Heart left ventricle (tissue), 13 donors: ENCODE measurements at regions not wholly inside any gene's neighbourhood (a gene's known extent, or its start where the extent isn't known, plus 50 kb on each side); places are given as distances from the start of the nearest gene placed in this dataset.

Experiments used
- POLR2A ChIP-seq, 2 donors: fragments of 450-650 bp; IDR thresholded peaks; one replicate each; pipeline ENCODE4 v1.6.1; 2017; ENCODE audit warnings: antibody characterized with exemption in 2 of 2, mild to moderate bottlenecking in 2 of 2, moderate library complexity in 2 of 2
- TF ChIP-seq, protein P1 (sequence below), 12 donors: fragments of 200-600 bp; sonication (generic) in 4 of 12; IDR thresholded peaks; one replicate each; pipeline versions ENCODE4 v1.5.0 to v1.8.0; 2018 to 2022; ENCODE audit warnings: antibody characterized with exemption in 12 of 12, mild to moderate bottlenecking in 5 of 12
- donor health status: ischemic (EF 13 %, LVEDD 7.1; RV severe dilation, severe dysfunction).
- donor health status: DM: no; HTN: yes; CAD: no.
- donor health status: DM: no; HTN: no; CAD: no.
- donor health status: ischemic (EF 25% LVEDD 6.9; RV normal size, moderate dysfunction).
- donor health status: ischemic (EF 25% LVEDD 5.7; RV mildly dilated, moderate dysfunction).
- donor health status: ischemic (EF 35%, LVEDD 5.7; RV mildly dilated, moderate dysfunction).
- donor health status: nonischemic (EF 11% LVEDD 7.7; RV severe dilation, severe dysfunction).
- donor health status: DM: yes; HTN: yes; CAD: no.
- donor health status: PGD.
- donor health status: ischemic (EF 29% LVEDD 5.4; RV normal size, mild dysfunction).
- donor health status: nonischemic (EF 23%, LVEDD 6.1; RV moderate dilation, normal function).

DNA sequence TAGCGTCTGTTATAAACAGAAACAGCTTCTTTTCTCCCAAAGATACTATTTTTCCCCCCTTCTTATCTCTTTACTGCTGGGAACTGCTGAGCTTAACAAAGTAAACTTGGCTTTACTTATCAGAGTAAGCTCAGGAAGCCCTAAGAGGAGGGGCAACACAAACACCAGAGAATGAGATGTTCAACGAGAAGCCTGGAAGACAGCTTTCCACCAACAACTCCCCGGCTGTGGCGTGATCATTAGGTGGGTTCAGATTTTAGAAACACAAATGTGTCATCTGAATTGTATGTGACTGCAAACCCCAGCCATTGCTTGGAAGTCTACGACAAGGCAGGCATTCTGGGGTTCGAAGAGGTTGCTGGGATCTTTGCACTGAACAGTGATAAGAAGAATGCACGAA lies 181.2 kb upstream of the ESRRG start:
- TF ChIP-seq POLR2A (IDR thresholded peaks at IDR 0.05), result no peak
- TF ChIP-seq, protein P1, sequence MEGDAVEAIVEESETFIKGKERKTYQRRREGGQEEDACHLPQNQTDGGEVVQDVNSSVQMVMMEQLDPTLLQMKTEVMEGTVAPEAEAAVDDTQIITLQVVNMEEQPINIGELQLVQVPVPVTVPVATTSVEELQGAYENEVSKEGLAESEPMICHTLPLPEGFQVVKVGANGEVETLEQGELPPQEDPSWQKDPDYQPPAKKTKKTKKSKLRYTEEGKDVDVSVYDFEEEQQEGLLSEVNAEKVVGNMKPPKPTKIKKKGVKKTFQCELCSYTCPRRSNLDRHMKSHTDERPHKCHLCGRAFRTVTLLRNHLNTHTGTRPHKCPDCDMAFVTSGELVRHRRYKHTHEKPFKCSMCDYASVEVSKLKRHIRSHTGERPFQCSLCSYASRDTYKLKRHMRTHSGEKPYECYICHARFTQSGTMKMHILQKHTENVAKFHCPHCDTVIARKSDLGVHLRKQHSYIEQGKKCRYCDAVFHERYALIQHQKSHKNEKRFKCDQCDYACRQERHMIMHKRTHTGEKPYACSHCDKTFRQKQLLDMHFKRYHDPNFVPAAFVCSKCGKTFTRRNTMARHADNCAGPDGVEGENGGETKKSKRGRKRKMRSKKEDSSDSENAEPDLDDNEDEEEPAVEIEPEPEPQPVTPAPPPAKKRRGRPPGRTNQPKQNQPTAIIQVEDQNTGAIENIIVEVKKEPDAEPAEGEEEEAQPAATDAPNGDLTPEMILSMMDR (IDR thresholded peaks at IDR 0.05), result no peak
